GM12878 (cell line): ENCODE measurements at regions not wholly inside any gene's neighbourhood (a gene's known extent, or its start where the extent isn't known, plus 50 kb on each side); places are given as distances from the start of the nearest gene placed in this dataset.

Source experiments
- ATAC-seq: fragments of 200-7000 bp; cut with Tn5 transposase; 3 replicates; pipeline ENCODE4 v1.9.1; 2020; ENCODE audit warnings: mild to moderate bottlenecking, moderate library complexity
- BruUV-seq: library from RNA; stranded (reverse); fragments of 400-500 nt; replicated peaks from 2 replicates; lab custom pipeline; 2021; lab: Mats Ljungman, UMichigan
- CTCF ChIA-PET: fragments of 300-600 bp; sonication (Branson Sonifier 250); formaldehyde crosslinking; extraction: SDS; loops from one replicate; lab custom pipeline; 2021; ENCODE audit warnings: inconsistent platforms; lab: Yijun Ruan, JAX
- POLR2A ChIA-PET: fragments of 350-600 bp; formaldehyde crosslinking; extraction: SDS; loops from one replicate; lab custom pipeline; 2021; ENCODE audit warnings: inconsistent platforms; lab: Charles Lee
- RAD21 ChIA-PET: fragments of 300-600 bp; sonication (Branson Sonifier 250); formaldehyde crosslinking; loops from one replicate; lab custom pipeline; 2023; ENCODE audit warnings: antibody characterized with exemption; ENCODE audit not compliant: unreplicated experiment; lab: Charles Lee
- SMC1A ChIA-PET: fragments of 300-600 bp; sonication (Branson Sonifier 250); formaldehyde crosslinking; loops from one replicate; lab custom pipeline; 2023; ENCODE audit not compliant: unreplicated experiment, uncharacterized antibody; lab: Charles Lee
- DNase-seq: peaks from one replicate; pipeline ENCODE4 v3.0.0-alpha.2; 2011; ENCODE audit warnings: low read depth, low spot score
- FAIRE-seq: peaks from 3 replicates; lab custom pipeline; 2011; peaks lifted over from hg19 to GRCh38; lab: Jason Lieb, UNC
- H2AFZ ChIP-seq: 2 replicates; pipeline ENCODE4 v1.6.0; 2011; ENCODE audit warnings: low read depth, low read length, control low read depth; ENCODE audit not compliant: control insufficient read depth
- H3K27ac ChIP-seq: 2 replicates; pipeline ENCODE4 v1.5.1; 2011; ENCODE audit warnings: control low read depth; ENCODE audit not compliant: control insufficient read depth, insufficient read depth
- H3K27me3 ChIP-seq, 2 experiments: replicated peaks in 1 of 2; 2 replicates each; pipeline versions ENCODE4 v1.6.0 to v1.6.1; 2011; ENCODE audit warnings: low read length in 1 of 2; ENCODE audit not compliant: control insufficient read depth in 2 of 2, insufficient read depth in 2 of 2
- H3K36me3 ChIP-seq, 2 experiments: 2 replicates each; pipeline ENCODE4 v1.5.1; 2011; ENCODE audit warnings: low read length in 1 of 2; ENCODE audit not compliant: control insufficient read depth in 2 of 2, insufficient read depth in 2 of 2
- H3K4me1 ChIP-seq: 2 replicates; pipeline ENCODE4 v1.6.1; 2011; ENCODE audit warnings: mild to moderate bottlenecking, low read length, moderate library complexity, mixed read lengths; ENCODE audit not compliant: control insufficient read depth, insufficient read depth
- H3K4me2 ChIP-seq: 2 replicates; pipeline ENCODE4 v1.6.0; 2011; ENCODE audit warnings: control low read depth; ENCODE audit not compliant: control insufficient read depth, insufficient read depth
- H3K4me3 ChIP-seq: fragments of 200-600 bp; sonication (generic); 2 replicates; pipeline ENCODE4 v1.5.1; 2016
- H3K79me2 ChIP-seq: 2 replicates; pipeline ENCODE4 v1.6.0; 2011; ENCODE audit warnings: low read length; ENCODE audit not compliant: control insufficient read depth, insufficient read depth
- H3K9ac ChIP-seq: 2 replicates; pipeline ENCODE4 v1.8.0; 2011; ENCODE audit warnings: low read length, control low read depth, mixed read lengths; ENCODE audit not compliant: control insufficient read depth, insufficient read depth
- H3K9me3 ChIP-seq: replicated peaks from 3 replicates; pipeline ENCODE4 v1.5.1; 2011; ENCODE audit warnings: mild to moderate bottlenecking, low read length; ENCODE audit not compliant: control insufficient read depth, insufficient read depth
- H4K20me1 ChIP-seq: 2 replicates; pipeline ENCODE4 v1.6.0; 2011; ENCODE audit not compliant: control insufficient read depth, insufficient read depth
- BCL3 ChIP-seq: IDR thresholded peaks from 2 replicates; pipeline ENCODE4 v1.6.1; 2011; ENCODE audit warnings: borderline replicate concordance, low read depth, mild to moderate bottlenecking, moderate library complexity, low read length; ENCODE audit not compliant: insufficient read depth, poor library complexity, severe bottlenecking
- BRCA1 ChIP-seq: IDR thresholded peaks from 2 replicates; pipeline ENCODE4 v1.6.1; 2011; ENCODE audit warnings: low read depth, low read length, improper control_type of control experiment
- CBX3 ChIP-seq: fragments of 200-600 bp; sonication (generic); IDR thresholded peaks from 2 replicates; pipeline ENCODE4 v1.6.1; 2016; ENCODE audit warnings: low read depth, borderline replicate concordance
- CHD1 ChIP-seq: IDR thresholded peaks from 2 replicates; pipeline ENCODE4 v1.6.1; 2012; ENCODE audit warnings: low read depth, low read length, improper control_type of control experiment
- CHD4 ChIP-seq: fragments of 200-600 bp; sonication (generic); IDR thresholded peaks from 2 replicates; pipeline ENCODE4 v1.6.1; 2016; ENCODE audit warnings: mild to moderate bottlenecking
- DPF2 ChIP-seq: fragments of 450-650 bp; IDR thresholded peaks from 2 replicates; pipeline ENCODE4 v1.6.1; 2017; ENCODE audit warnings: mild to moderate bottlenecking
- GABPA ChIP-seq: IDR thresholded peaks from 2 replicates; pipeline ENCODE4 v1.6.1; 2014; ENCODE audit warnings: antibody characterized with exemption, low read depth, mild to moderate bottlenecking, inconsistent platforms
- HDAC6 ChIP-seq: fragments of 200-600 bp; sonication (generic); IDR thresholded peaks from one replicate; pipeline ENCODE4 v1.8.0; 2017; ENCODE audit warnings: antibody characterized with exemption; ENCODE audit not compliant: unreplicated experiment
- IKZF2 ChIP-seq, 2 experiments: fragments of 450-650 bp; IDR thresholded peaks; 2 replicates each; pipeline ENCODE4 v1.6.1; 2017; ENCODE audit warnings: mild to moderate bottlenecking in 2 of 2, moderate library complexity in 2 of 2
- IRF3 ChIP-seq: fragments of 450-650 bp; IDR thresholded peaks from 2 replicates; pipeline ENCODE4 v1.6.1; 2014; ENCODE audit warnings: mild to moderate bottlenecking
- IRF4 ChIP-seq: IDR thresholded peaks from 2 replicates; pipeline ENCODE4 v1.6.1; 2011; ENCODE audit warnings: low read depth, low read length
- MAX ChIP-seq: IDR thresholded peaks from 2 replicates; pipeline ENCODE4 v1.6.1; 2012; ENCODE audit warnings: low read depth, low read length, improper control_type of control experiment
- MTA3 ChIP-seq: IDR thresholded peaks from 2 replicates; pipeline ENCODE4 v1.6.1; 2012; ENCODE audit warnings: low read length, inconsistent platforms, borderline replicate concordance
- NFYA ChIP-seq: IDR thresholded peaks from 2 replicates; pipeline ENCODE4 v1.6.1; 2011; ENCODE audit warnings: low read depth, mild to moderate bottlenecking, low read length, improper control_type of control experiment, borderline replicate concordance
- NFYB ChIP-seq: IDR thresholded peaks from 2 replicates; pipeline ENCODE4 v1.6.1; 2011; ENCODE audit warnings: low read depth, mild to moderate bottlenecking, low read length, improper control_type of control experiment, moderate library complexity; ENCODE audit not compliant: insufficient read depth
- NR2F1 ChIP-seq: fragments of 450-650 bp; conservative IDR thresholded peaks from 2 replicates; pipeline ENCODE4 v1.6.1; 2017; ENCODE audit warnings: mild to moderate bottlenecking
- POU2F2 ChIP-seq: IDR thresholded peaks from 3 replicates; pipeline ENCODE4 v1.6.1; 2011; ENCODE audit warnings: low read depth, mild to moderate bottlenecking, low read length, borderline replicate concordance
- RAD21 ChIP-seq: IDR thresholded peaks from 2 replicates; pipeline ENCODE4 v1.6.1; 2011; ENCODE audit warnings: mild to moderate bottlenecking, low read depth, low read length, moderate library complexity; ENCODE audit not compliant: insufficient read depth
- RAD51 ChIP-seq: fragments of 450-650 bp; IDR thresholded peaks from 2 replicates; pipeline ENCODE4 v1.6.1; 2016; ENCODE audit warnings: moderate library complexity, mild to moderate bottlenecking, inconsistent platforms
- RB1 ChIP-seq: fragments of 450-650 bp; formaldehyde crosslinking; IDR thresholded peaks from 2 replicates; pipeline ENCODE4 v1.6.1; 2017; ENCODE audit warnings: mild to moderate bottlenecking, borderline replicate concordance
- SREBF1 ChIP-seq: IDR thresholded peaks from 2 replicates; pipeline ENCODE4 v1.6.1; 2012; ENCODE audit warnings: mild to moderate bottlenecking, low read length
- SUZ12 ChIP-seq: fragments of 200-600 bp; sonication (generic); IDR thresholded peaks from one replicate; pipeline ENCODE4 v1.6.1; 2018; ENCODE audit warnings: antibody characterized with exemption, mild to moderate bottlenecking; ENCODE audit not compliant: unreplicated experiment
- ZNF622 ChIP-seq: fragments of 450-650 bp; IDR thresholded peaks from 2 replicates; pipeline ENCODE4 v1.6.1; 2017; ENCODE audit warnings: mild to moderate bottlenecking, inconsistent platforms
- WGBS: methylation state at CpG from one replicate; pipeline ENCODE4 v1.1.6; 2016; ENCODE audit warnings: low lambda C conversion rate; ENCODE audit not compliant: insufficient replicate concordance, insufficient coverage; ENCODE audit errors: missing lambda C conversion rate; 5-methylcytosine and 5-hydroxymethylcytosine counted together
- in situ Hi-C: fragments of 300-500 bp; cut with MboI; formaldehyde crosslinking; loops from 9 replicates; pipeline ENCODE4 v1.14.3; 2018; ENCODE audit warnings: mixed read lengths
- intact Hi-C: fragments of 100-400 bp; cut with micrococcal nuclease; formaldehyde crosslinking; loops from one replicate; pipeline ENCODE4 v1.14.2; 2022; ENCODE audit not compliant: unreplicated experiment

GRCh38 chr22:22960307-22960706 is 72.7 kb downstream of the IGLL5 start:
- SMC1A ChIA-PET = interaction anchor here (0.6 to 8.9 kb wide), 70 partner anchors 13 to 900 kb away, joined by 3 to 277 read pairs (median 5); partner anchors contain the start of genes BCR, GNAZ, RAB36 and RSPH14
- Histone ChIP-seq H3K9me3 (no peaks in the 10 kb centered on the region; the same call in 2 of the 3 replicates), H3K27me3 (no peaks in the 10 kb centered on the region), H4K20me1 (no peaks in the 10 kb centered on the region), H2AFZ (no peak overlapping the region), H3K9ac (no peak overlapping the region), H3K36me3 (no peaks in the 10 kb centered on the region), H3K4me1 (peaks cover 5% of the 10 kb centered on the region), H3K4me2 (no peak overlapping the region), H3K27ac (no peak overlapping the region), H3K4me3 (no peak overlapping the region), H3K79me2 (no peaks in the 10 kb centered on the region)
- ATAC-seq = peak; percentile 28
- intact Hi-C loops = no loop called here
- no TSS peak for BruUV-seq
- POLR2A ChIA-PET = interaction anchor here (0.5 to 2.9 kb wide), 6 partner anchors 39 to 178 kb away, joined by 3 to 17 read pairs (median 6); no protein-coding TSS in a partner anchor
- in situ Hi-C loops = loop anchor here (5.0 to 10.0 kb wide), 2 partner anchors 167 to 424 kb away; no protein-coding TSS in a partner anchor
- FAIRE-seq = no peak
- 0% methylated on average over 1 of the region's 1 CpG for WGBS
- RAD21 ChIA-PET = interaction anchor here (0.8 to 9.0 kb wide), 60 partner anchors 9 to 988 kb away, joined by 3 to 281 read pairs (median 5); partner anchors contain the start of genes BCR, GNAZ, RAB36 and RSPH14
- no peak for DNase-seq
- CTCF ChIA-PET = interaction anchor here (0.8 to 10.0 kb wide), 70 partner anchors 8 to 1023 kb away, joined by 3 to 539 read pairs (median 6); partner anchors contain the start of genes BCR, GNAZ and RSPH14
- TF ChIP-seq MTA3 = no peak
- TF ChIP-seq BRCA1 = no peak
- no peak for TF ChIP-seq POU2F2
- TF ChIP-seq MAX = no peak
- TF ChIP-seq HDAC6 = no peak
- TF ChIP-seq IRF3 = no peak
- peak; percentile 42; the same call in 1 of the 2 replicates for TF ChIP-seq DPF2
- no peak for TF ChIP-seq SREBF1
- TF ChIP-seq GABPA = no peak
- no peak for TF ChIP-seq IRF4
- no peak for TF ChIP-seq CHD4
- no peak for TF ChIP-seq NFYA
- peak; percentile 90 for TF ChIP-seq NR2F1
- TF ChIP-seq CHD1 = no peak
- no peak for TF ChIP-seq ZNF622
- no peak for TF ChIP-seq NFYB
- no peak for TF ChIP-seq RAD51
- no peak for TF ChIP-seq BCL3
- TF ChIP-seq RAD21 = no peak
- TF ChIP-seq CBX3 = no peak
- TF ChIP-seq RB1 = no peak
- TF ChIP-seq SUZ12 = no peak
- peak; percentile 55 to 62; a peak in 2 of 4 replicates for TF ChIP-seq IKZF2 (IDR thresholded peaks at IDR 0.05)
